ENCODE measurements at regions not wholly inside any gene's neighbourhood (a gene's known extent, or its start where the extent isn't known, plus 50 kb on each side); places are given as distances from the start of the nearest gene placed in this dataset.

DNA sequence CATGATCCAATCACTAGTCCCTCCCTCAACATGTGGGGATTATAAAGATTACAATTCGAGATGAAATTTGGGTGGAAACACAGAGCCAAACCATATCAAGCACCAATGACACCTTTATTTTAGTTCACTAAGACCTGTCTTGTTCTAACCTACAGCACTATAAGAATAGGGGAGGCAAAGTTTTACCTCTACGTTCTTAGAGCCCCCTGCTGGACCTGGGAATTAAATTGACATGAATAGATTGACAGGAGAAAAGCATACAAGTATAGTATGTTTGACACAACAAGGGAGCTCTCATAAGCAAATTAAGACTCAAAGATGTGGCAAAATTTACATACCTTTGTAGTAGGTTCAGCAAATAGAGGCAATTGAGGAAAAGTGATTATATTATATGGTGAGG, 974.4 kb upstream of the ALCAM start:
- TF ChIP-seq, protein P1, sequence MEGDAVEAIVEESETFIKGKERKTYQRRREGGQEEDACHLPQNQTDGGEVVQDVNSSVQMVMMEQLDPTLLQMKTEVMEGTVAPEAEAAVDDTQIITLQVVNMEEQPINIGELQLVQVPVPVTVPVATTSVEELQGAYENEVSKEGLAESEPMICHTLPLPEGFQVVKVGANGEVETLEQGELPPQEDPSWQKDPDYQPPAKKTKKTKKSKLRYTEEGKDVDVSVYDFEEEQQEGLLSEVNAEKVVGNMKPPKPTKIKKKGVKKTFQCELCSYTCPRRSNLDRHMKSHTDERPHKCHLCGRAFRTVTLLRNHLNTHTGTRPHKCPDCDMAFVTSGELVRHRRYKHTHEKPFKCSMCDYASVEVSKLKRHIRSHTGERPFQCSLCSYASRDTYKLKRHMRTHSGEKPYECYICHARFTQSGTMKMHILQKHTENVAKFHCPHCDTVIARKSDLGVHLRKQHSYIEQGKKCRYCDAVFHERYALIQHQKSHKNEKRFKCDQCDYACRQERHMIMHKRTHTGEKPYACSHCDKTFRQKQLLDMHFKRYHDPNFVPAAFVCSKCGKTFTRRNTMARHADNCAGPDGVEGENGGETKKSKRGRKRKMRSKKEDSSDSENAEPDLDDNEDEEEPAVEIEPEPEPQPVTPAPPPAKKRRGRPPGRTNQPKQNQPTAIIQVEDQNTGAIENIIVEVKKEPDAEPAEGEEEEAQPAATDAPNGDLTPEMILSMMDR (optimal IDR thresholded peaks at IDR 0.05 in 1 of 3, IDR thresholded peaks at IDR 0.05 in 1 of 3, conservative IDR thresholded peaks at IDR 0.05 in 1 of 3; ENCODE audit: extremely low read depth in 1 of 3, insufficient read depth in 2 of 3, low read length in 3 of 3): no peak
- TF ChIP-seq EZH2 (IDR thresholded peaks at IDR 0.05; ENCODE audit: low read length): no peak
